Gastroesophageal sphincter (tissue), 4 donors: ENCODE measurements at regions not wholly inside any gene's neighbourhood (a gene's known extent, or its start where the extent isn't known, plus 50 kb on each side); places are given as distances from the start of the nearest gene placed in this dataset.

ENCODE experiments used
- ATAC-seq: fragments of 150-250 bp; one replicate; pipeline ENCODE4 v1.9.1; 2016; ENCODE audit warnings: mild to moderate bottlenecking, moderate library complexity
- H3K27ac ChIP-seq, 4 donors: fragments of 200-600 bp; sonication (generic) in 3 of 4; 1 replicate in 3 of 4; 2 replicates in 1 of 4; pipeline ENCODE4 v1.5.1; 2016 to 2019
- H3K27me3 ChIP-seq: fragments of 200-600 bp; sonication (generic); one replicate; pipeline ENCODE4 v1.5.1; 2019
- H3K36me3 ChIP-seq, 2 donors: fragments of 200-600 bp; sonication (generic); one replicate each; pipeline ENCODE4 v1.5.1; 2019; ENCODE audit warnings: control low read depth in 1 of 2
- H3K4me1 ChIP-seq, 3 donors: fragments of 200-600 bp; sonication (generic); 1 replicate in 2 of 3; 2 replicates in 1 of 3; pipeline ENCODE4 v1.5.1; 2016 to 2019; ENCODE audit warnings: control low read depth in 2 of 3
- H3K4me3 ChIP-seq, 2 donors: fragments of 200-600 bp; sonication (generic); one replicate each; pipeline ENCODE4 v1.5.1; 2019; ENCODE audit warnings: mild to moderate bottlenecking in 1 of 2, moderate library complexity in 1 of 2
- H3K9me3 ChIP-seq, 3 donors: fragments of 200-600 bp; sonication (generic); one replicate each; pipeline ENCODE4 v1.5.1; 2017 to 2019; ENCODE audit warnings: control low read depth in 2 of 3
- EP300 ChIP-seq: sonication (generic); formaldehyde crosslinking; IDR thresholded peaks from one replicate; pipeline ENCODE4 v1.6.1; 2017; ENCODE audit warnings: antibody characterized with exemption, mild to moderate bottlenecking
- POLR2A ChIP-seq, 2 donors: fragments of 450-650 bp; IDR thresholded peaks; one replicate each; pipeline ENCODE4 v1.6.1; 2017; ENCODE audit warnings: antibody characterized with exemption in 2 of 2, mild to moderate bottlenecking in 2 of 2, moderate library complexity in 1 of 2
- POLR2AphosphoS5 ChIP-seq: sonication (generic); formaldehyde crosslinking; IDR thresholded peaks from one replicate; pipeline ENCODE4 v1.6.1; 2017; ENCODE audit warnings: antibody characterized with exemption
- WGBS, 2 donors: methylation state at CpG; one replicate each; pipeline ENCODE4 v1.1.5; 2018; ENCODE audit warnings: low coverage in 1 of 2; 5-methylcytosine and 5-hydroxymethylcytosine counted together
- TF ChIP-seq, protein P1 (sequence below), 4 experiments: fragments of 200-600 bp in 2 of 4; fragments of 450-650 bp in 2 of 4; sonication (generic) in 1 of 4; IDR thresholded peaks; one replicate each; pipeline ENCODE4 v1.5.1; 2017 to 2019; ENCODE audit warnings: antibody characterized with exemption in 4 of 4, mild to moderate bottlenecking in 2 of 4, moderate library complexity in 2 of 4

DNA sequence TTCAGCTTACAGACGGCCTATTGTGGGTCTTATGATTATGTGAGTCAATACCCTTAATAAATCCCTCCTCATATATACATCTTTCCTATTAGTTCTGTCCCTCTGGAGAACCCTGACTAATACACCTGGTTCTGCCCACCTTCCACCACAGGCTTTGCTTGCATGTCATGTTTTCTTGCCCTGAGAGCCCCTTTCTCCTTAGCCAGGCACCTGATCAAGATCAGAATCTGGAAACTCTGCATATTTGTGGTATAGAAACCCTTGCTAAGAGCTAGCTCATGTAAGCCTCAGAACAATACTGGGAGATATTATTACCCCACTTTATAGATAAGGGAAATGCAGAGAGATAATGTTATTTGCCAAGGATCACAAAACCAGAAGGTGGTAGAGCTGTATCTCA is 52.9 kb upstream of the JDP2 start:
- ATAC-seq, result no peak
- Histone ChIP-seq H3K4me1 (peaks cover 0 to 13% (median 0%) of the 10 kb centered on the region in 3 donors), H3K36me3 (no peaks in the 10 kb centered on the region), H3K27me3 (no peaks in the 10 kb centered on the region), H3K27ac (no peak overlapping the region), H3K4me3 (no peak overlapping the region), H3K9me3 (no peaks in the 10 kb centered on the region)
- TF ChIP-seq, protein P1, sequence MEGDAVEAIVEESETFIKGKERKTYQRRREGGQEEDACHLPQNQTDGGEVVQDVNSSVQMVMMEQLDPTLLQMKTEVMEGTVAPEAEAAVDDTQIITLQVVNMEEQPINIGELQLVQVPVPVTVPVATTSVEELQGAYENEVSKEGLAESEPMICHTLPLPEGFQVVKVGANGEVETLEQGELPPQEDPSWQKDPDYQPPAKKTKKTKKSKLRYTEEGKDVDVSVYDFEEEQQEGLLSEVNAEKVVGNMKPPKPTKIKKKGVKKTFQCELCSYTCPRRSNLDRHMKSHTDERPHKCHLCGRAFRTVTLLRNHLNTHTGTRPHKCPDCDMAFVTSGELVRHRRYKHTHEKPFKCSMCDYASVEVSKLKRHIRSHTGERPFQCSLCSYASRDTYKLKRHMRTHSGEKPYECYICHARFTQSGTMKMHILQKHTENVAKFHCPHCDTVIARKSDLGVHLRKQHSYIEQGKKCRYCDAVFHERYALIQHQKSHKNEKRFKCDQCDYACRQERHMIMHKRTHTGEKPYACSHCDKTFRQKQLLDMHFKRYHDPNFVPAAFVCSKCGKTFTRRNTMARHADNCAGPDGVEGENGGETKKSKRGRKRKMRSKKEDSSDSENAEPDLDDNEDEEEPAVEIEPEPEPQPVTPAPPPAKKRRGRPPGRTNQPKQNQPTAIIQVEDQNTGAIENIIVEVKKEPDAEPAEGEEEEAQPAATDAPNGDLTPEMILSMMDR (IDR thresholded peaks at IDR 0.05), result no peak
- TF ChIP-seq POLR2AphosphoS5, result no peak
- TF ChIP-seq EP300, result no peak
- TF ChIP-seq POLR2A (IDR thresholded peaks at IDR 0.05), result no peak
- WGBS, 2 donors, result 86 to 100% methylated on average over 1 of the region's 1 CpG

DNA sequence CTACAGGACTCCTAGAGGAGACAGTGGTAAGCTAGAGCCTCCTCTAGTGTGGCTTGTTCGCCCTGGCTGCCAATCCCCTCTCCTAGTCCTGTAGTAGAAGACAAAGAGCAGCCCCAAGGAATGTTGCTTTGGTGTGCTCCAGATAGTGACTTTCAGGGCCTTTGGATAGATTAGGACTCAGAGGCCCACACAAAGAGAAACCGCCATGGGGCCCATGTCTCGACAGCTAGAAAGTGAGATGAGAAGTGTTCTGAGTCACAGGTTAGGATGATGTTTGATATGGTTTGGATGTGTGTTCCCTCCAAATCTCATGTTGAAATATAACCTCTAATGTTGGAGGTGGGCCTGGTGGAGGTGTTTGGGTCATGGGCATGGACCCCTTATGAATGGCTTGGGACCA is 51.8 kb upstream of the JDP2 start:
- TF ChIP-seq EP300 (no peak), POLR2AphosphoS5 (no peak), POLR2A (IDR thresholded peaks at IDR 0.05) (no peak)
- TF ChIP-seq, protein P1 (IDR thresholded peaks at IDR 0.05), result no peak
- no peak overlapping the region for H3K27ac ChIP-seq
- H3K4me1 ChIP-seq, result peaks cover 0 to 23% (median 0%) of the 10 kb centered on the region in 3 donors
- no peaks in the 10 kb centered on the region for H3K9me3 ChIP-seq
- H3K4me3 ChIP-seq, result no peak overlapping the region
- no peaks in the 10 kb centered on the region for H3K27me3 ChIP-seq
- H3K36me3 ChIP-seq, result no peaks in the 10 kb centered on the region
- 87% methylated on average over 3 of the region's 3 CpGs; no CpG with 5 or more reads in 1 of the 2 donors for WGBS, 2 donors
- ATAC-seq, result no peak
